HS-5 (cell line): ENCODE measurements at regions not wholly inside any gene's neighbourhood (a gene's known extent, or its start where the extent isn't known, plus 50 kb on each side); places are given as distances from the start of the nearest gene placed in this dataset.
A peak's percentile ranks its signal among the peaks of the same experiment; 100 is the strongest.

Source experiments
- DNase-seq: peaks from one replicate; pipeline ENCODE4 v3.0.0-alpha.2; 2012; ENCODE audit warnings: low read depth

- DNase-seq = no peak
These were observed 98.6 kb downstream of the FHDC1 start for GRCh38 chr4:153034681-153035080.

- no peak for DNase-seq
These were observed 100.9 kb downstream of the FHDC1 start for GRCh38 chr4:153036931-153037482.

GRCh38 chr4:153038623-153039311, 102.6 kb downstream of the FHDC1 start:
- DNase-seq = no peak

GRCh38 chr4:153039542-153040185, 103.5 kb downstream of the FHDC1 start:
- DNase-seq = no peak

GRCh38 chr4:153040677-153041076, 104.6 kb downstream of the FHDC1 start:
- DNase-seq = no peak

- no peak for DNase-seq
These were observed 107.9 kb downstream of the FHDC1 start for GRCh38 chr4:153044036-153044435.

- no peak for DNase-seq
These were observed 109.2 kb downstream of the FHDC1 start for GRCh38 chr4:153045111-153045982.

GRCh38 chr4:153058671-153059060, 122.5 kb downstream of the FHDC1 start:
- DNase-seq = no peak

GRCh38 chr4:153060196-153060595, 124.1 kb downstream of the FHDC1 start:
- no peak for DNase-seq

GRCh38 chr4:153061971-153062370, 125.8 kb downstream of the FHDC1 start:
- no peak for DNase-seq

- DNase-seq = no peak
These were observed 126.6 kb downstream of the FHDC1 start for GRCh38 chr4:153062652-153063168.

GRCh38 chr4:153063490-153063889, 127.4 kb downstream of the FHDC1 start:
- no peak for DNase-seq

GRCh38 chr4:153064571-153064970, 128.4 kb downstream of the FHDC1 start:
- no peak for DNase-seq

- no peak for DNase-seq
These were observed 129.2 kb downstream of the FHDC1 start for GRCh38 chr4:153065276-153065675.

GRCh38 chr4:153067376-153067775, 131.3 kb downstream of the FHDC1 start:
- peak; percentile 13 for DNase-seq

GRCh38 chr4:153068751-153069150, 132.6 kb downstream of the FHDC1 start:
- no peak for DNase-seq

- DNase-seq = no peak
These were observed 132.2 kb upstream of the TRIM2 start for GRCh38 chr4:153071958-153072598.

GRCh38 chr4:153072661-153073060, 131.6 kb upstream of the TRIM2 start:
- no peak for DNase-seq

GRCh38 chr4:153074486-153074885, 129.8 kb upstream of the TRIM2 start:
- no peak for DNase-seq

GRCh38 chr4:153074936-153075630, 129.2 kb upstream of the TRIM2 start:
- no peak for DNase-seq

- no peak for DNase-seq
These were observed 128.3 kb upstream of the TRIM2 start for GRCh38 chr4:153075836-153076518.
